GM10266 (cell line): ENCODE measurements at regions not wholly inside any gene's neighbourhood (a gene's known extent, or its start where the extent isn't known, plus 50 kb on each side); places are given as distances from the start of the nearest gene placed in this dataset.

Source experiments
- DNase-seq: peaks from one replicate; pipeline ENCODE4 v3.0.0; 2012; ENCODE audit errors: extremely low spot score
- CTCF ChIP-seq: IDR thresholded peaks from 2 replicates; pipeline ENCODE4 v1.5.1; 2012; ENCODE audit warnings: mild to moderate bottlenecking, low read depth; ENCODE audit not compliant: control insufficient read depth, insufficient read depth; ENCODE audit errors: missing control alignments

GRCh38 chrX:129176710-129177109, 346.6 kb downstream of the SMARCA1 start:
- no peak for TF ChIP-seq CTCF

GRCh38 chrX:129161108-129161507, 362.2 kb downstream of the SMARCA1 start:
- TF ChIP-seq CTCF: no peak
- DNase-seq: no peak

More at GRCh38 chrX:129176710-129177109, 346.6 kb downstream of the SMARCA1 start:
- DNase-seq: no peak

GRCh38 chrX:129158505-129158904, 364.8 kb downstream of the SMARCA1 start:
- no peak for TF ChIP-seq CTCF
- DNase-seq: no peak

GRCh38 chrX:129145840-129146272, 377.4 kb downstream of the SMARCA1 start:
- no peak for TF ChIP-seq CTCF
- DNase-seq: no peak

GRCh38 chrX:129145385-129145784, 377.9 kb downstream of the SMARCA1 start:
- TF ChIP-seq CTCF: no peak
- no peak for DNase-seq

- DNase-seq: no peak
These were observed 378.9 kb downstream of the SMARCA1 start for GRCh38 chrX:129144172-129145038.

More at GRCh38 chrX:129144172-129145038, 378.9 kb downstream of the SMARCA1 start:
- TF ChIP-seq CTCF: no peak
